Endothelial cell of umbilical vein (primary cell): ENCODE measurements at regions not wholly inside any gene's neighbourhood (a gene's known extent, or its start where the extent isn't known, plus 50 kb on each side); places are given as distances from the start of the nearest gene placed in this dataset.

ENCODE experiments used
- BruUV-seq: library from RNA; stranded (reverse); fragments of 400-500 nt; replicated peaks from 2 replicates; lab custom pipeline; 2021; lab: Mats Ljungman, UMichigan
- CTCF ChIA-PET: fragments of 300-600, 350-600 bp; sonication (Branson Sonifier 250); formaldehyde crosslinking; loops from one replicate; lab custom pipeline; 2021; ENCODE audit warnings: antibody characterized with exemption, inconsistent platforms; lab: Charles Lee
- POLR2A ChIA-PET: fragments of 300-600, 350-600 bp; sonication (Branson Sonifier 250); formaldehyde crosslinking; loops from one replicate; lab custom pipeline; 2021; ENCODE audit warnings: antibody characterized with exemption, inconsistent platforms; lab: Charles Lee
- DNase-seq: peaks from one replicate; pipeline ENCODE4 v3.0.0-alpha.2; 2011; ENCODE audit warnings: low read depth, low spot score
- FAIRE-seq: peaks from 2 replicates; lab custom pipeline; 2011; peaks lifted over from hg19 to GRCh38; lab: Jason Lieb, UNC
- H2AFZ ChIP-seq: 2 replicates; pipeline ENCODE4 v1.6.0; 2012; ENCODE audit warnings: low read depth, low read length, control low read depth, inconsistent platforms
- H3K27ac ChIP-seq: 2 replicates; pipeline ENCODE4 v1.5.1; 2011; ENCODE audit warnings: low read depth, mild to moderate bottlenecking, control low read depth, low read length, moderate library complexity; ENCODE audit not compliant: insufficient read depth
- H3K27me3 ChIP-seq, 2 experiments: 2 replicates each; pipeline versions ENCODE4 v1.6.0 to v1.6.1; 2011; ENCODE audit warnings: low read length in 2 of 2, mixed read lengths in 1 of 2; ENCODE audit not compliant: control insufficient read depth in 2 of 2, insufficient read depth in 2 of 2
- H3K36me3 ChIP-seq, 2 experiments: 2 replicates in 1 of 2; 3 replicates in 1 of 2; pipeline ENCODE4 v1.5.1; 2011; ENCODE audit warnings: low read length in 2 of 2, mild to moderate bottlenecking in 1 of 2, moderate library complexity in 1 of 2; ENCODE audit not compliant: control insufficient read depth in 2 of 2, insufficient read depth in 2 of 2; ENCODE audit errors: extremely low read depth in 1 of 2
- H3K4me1 ChIP-seq: 3 replicates; pipeline ENCODE4 v1.5.1; 2011; ENCODE audit warnings: mild to moderate bottlenecking, low read length; ENCODE audit not compliant: control insufficient read depth, insufficient read depth; ENCODE audit errors: extremely low read depth
- H3K4me2 ChIP-seq: 2 replicates; pipeline ENCODE4 v1.6.1; 2011; ENCODE audit warnings: low read length, control low read depth, mixed read lengths; ENCODE audit not compliant: insufficient read depth
- H3K4me3 ChIP-seq, 3 experiments: fragments of 200-600 bp in 1 of 3; sonication (generic), shearing (Covaris generic) in 1 of 3; replicated peaks in 1 of 3; 2 replicates each; pipeline ENCODE4 v1.5.1; 2011 to 2016; ENCODE audit warnings: control low read depth in 3 of 3, low read length in 3 of 3, mild to moderate bottlenecking in 2 of 3, inconsistent platforms in 1 of 3, low read depth in 1 of 3, moderate library complexity in 1 of 3; ENCODE audit not compliant: insufficient read depth in 1 of 3
- H3K79me2 ChIP-seq: 2 replicates; pipeline ENCODE4 v1.6.0; 2012; ENCODE audit warnings: low read length, inconsistent platforms; ENCODE audit not compliant: control insufficient read depth, insufficient read depth
- H3K9ac ChIP-seq: replicated peaks from 2 replicates; pipeline ENCODE3; 2011; ENCODE audit warnings: low read length, control low read depth; ENCODE audit not compliant: insufficient read depth; ENCODE audit errors: extremely low read depth
- H3K9me1 ChIP-seq: replicated peaks from 3 replicates; pipeline ENCODE4 v1.6.0; 2011; ENCODE audit warnings: mild to moderate bottlenecking, low read length; ENCODE audit not compliant: control insufficient read depth, insufficient read depth; ENCODE audit errors: extremely low read depth
- H3K9me3 ChIP-seq: replicated peaks from 2 replicates; pipeline ENCODE4 v1.5.1; 2012; ENCODE audit warnings: low read length, inconsistent platforms; ENCODE audit not compliant: control insufficient read depth, insufficient read depth
- H4K20me1 ChIP-seq: replicated peaks from 2 replicates; pipeline ENCODE3; 2011; ENCODE audit warnings: mild to moderate bottlenecking, low read length; ENCODE audit not compliant: control insufficient read depth, insufficient read depth; ENCODE audit errors: extremely low read depth
- EZH2 ChIP-seq: IDR thresholded peaks from 2 replicates; pipeline ENCODE4 v1.6.1; 2012; ENCODE audit warnings: borderline replicate concordance, low read depth, mild to moderate bottlenecking, moderate library complexity, low read length, inconsistent platforms; ENCODE audit not compliant: severe bottlenecking
- FOS ChIP-seq: IDR thresholded peaks from 2 replicates; pipeline ENCODE4 v1.6.1; 2011; ENCODE audit warnings: mild to moderate bottlenecking, low read length, moderate library complexity, borderline replicate concordance; ENCODE audit not compliant: insufficient read depth
- GATA2 ChIP-seq: IDR thresholded peaks from 2 replicates; pipeline ENCODE4 v1.7.0; 2011; ENCODE audit warnings: low read depth, mild to moderate bottlenecking, moderate library complexity, mixed read lengths, low read length; ENCODE audit not compliant: insufficient read length, insufficient read depth
- JUN ChIP-seq: IDR thresholded peaks from 2 replicates; pipeline ENCODE4 v1.6.1; 2011; ENCODE audit warnings: borderline replicate concordance, low read depth; ENCODE audit not compliant: insufficient read length, insufficient read depth
- MYC ChIP-seq: IDR thresholded peaks from one replicate; pipeline ENCODE4 v1.6.1; 2011; ENCODE audit warnings: mild to moderate bottlenecking, low read depth, low read length
- POLR2A ChIP-seq: IDR thresholded peaks from 2 replicates; pipeline ENCODE4 v1.6.1; 2012; ENCODE audit warnings: low read depth, mild to moderate bottlenecking, control low read depth, low read length
- POLR2AphosphoS5 ChIP-seq: IDR thresholded peaks from 2 replicates; pipeline ENCODE4 v1.6.1; 2012; ENCODE audit warnings: low read depth, mild to moderate bottlenecking, control low read depth, low read length, moderate library complexity; ENCODE audit not compliant: insufficient read depth
- dilution Hi-C: fragments of 300-500 bp; cut with MboI; formaldehyde crosslinking; loops from one replicate; pipeline ENCODE4 v1.15.0; 2019; ENCODE audit warnings: low sequenced_read_pairs; ENCODE audit not compliant: extremely low pct_ligation_motif_present
- intact Hi-C: fragments of 100-400 bp; cut with micrococcal nuclease; formaldehyde crosslinking; loops from one replicate; pipeline ENCODE4 v1.10.0; 2022
- TF ChIP-seq, protein P1 (sequence below): IDR thresholded peaks from 2 replicates; pipeline ENCODE4 v1.6.1; 2011; ENCODE audit not compliant: insufficient read depth, insufficient read length
- TF ChIP-seq, protein P2 (sequence below), 2 donors: IDR thresholded peaks; 1 replicate in 1 of 2; 2 replicates in 1 of 2; pipeline ENCODE4 v1.5.1; 2011; ENCODE audit warnings: low read length in 2 of 2, mild to moderate bottlenecking in 2 of 2, moderate library complexity in 2 of 2, control low read depth in 1 of 2, inconsistent platforms in 1 of 2, low read depth in 1 of 2; ENCODE audit not compliant: insufficient read depth in 1 of 2; ENCODE audit errors: extremely low read depth in 1 of 2

- Histone ChIP-seq H3K36me3 (no peaks in the 10 kb centered on the region), H3K79me2 (no peaks in the 10 kb centered on the region), H3K9me3 (no peaks in the 10 kb centered on the region), H3K4me1 (no peaks in the 10 kb centered on the region), H3K27me3 (no peaks in the 10 kb centered on the region), H3K4me3 (no peak overlapping the region), H2AFZ (no peak overlapping the region), H4K20me1 (no peaks in the 10 kb centered on the region), H3K27ac (no peak overlapping the region), H3K9ac (no peak overlapping the region), H3K4me2 (no peak overlapping the region), H3K9me1 (no peaks in the 10 kb centered on the region)
- no peak for FAIRE-seq
- ChIA-PET POLR2A (no interaction called here), CTCF (no interaction called here)
- DNase-seq = no peak
- intact Hi-C loops = no loop called here
- TF ChIP-seq GATA2 (no peak), MYC (no peak), POLR2AphosphoS5 (no peak), JUN (no peak), FOS (no peak), EZH2 (no peak)
- TF ChIP-seq, protein P1, sequence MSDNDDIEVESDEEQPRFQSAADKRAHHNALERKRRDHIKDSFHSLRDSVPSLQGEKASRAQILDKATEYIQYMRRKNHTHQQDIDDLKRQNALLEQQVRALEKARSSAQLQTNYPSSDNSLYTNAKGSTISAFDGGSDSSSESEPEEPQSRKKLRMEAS = no peak
- dilution Hi-C loops = no loop called here
- BruUV-seq = no TSS peak
Observed at GRCh38 chr19:31911577-31911976, 433.8 kb upstream of the ZNF507 start.

GRCh38 chr19:31913103-31913661 is 432.2 kb upstream of the ZNF507 start:
- ChIA-PET CTCF (no interaction called here), POLR2A (no interaction called here)
- TF ChIP-seq, protein P2, sequence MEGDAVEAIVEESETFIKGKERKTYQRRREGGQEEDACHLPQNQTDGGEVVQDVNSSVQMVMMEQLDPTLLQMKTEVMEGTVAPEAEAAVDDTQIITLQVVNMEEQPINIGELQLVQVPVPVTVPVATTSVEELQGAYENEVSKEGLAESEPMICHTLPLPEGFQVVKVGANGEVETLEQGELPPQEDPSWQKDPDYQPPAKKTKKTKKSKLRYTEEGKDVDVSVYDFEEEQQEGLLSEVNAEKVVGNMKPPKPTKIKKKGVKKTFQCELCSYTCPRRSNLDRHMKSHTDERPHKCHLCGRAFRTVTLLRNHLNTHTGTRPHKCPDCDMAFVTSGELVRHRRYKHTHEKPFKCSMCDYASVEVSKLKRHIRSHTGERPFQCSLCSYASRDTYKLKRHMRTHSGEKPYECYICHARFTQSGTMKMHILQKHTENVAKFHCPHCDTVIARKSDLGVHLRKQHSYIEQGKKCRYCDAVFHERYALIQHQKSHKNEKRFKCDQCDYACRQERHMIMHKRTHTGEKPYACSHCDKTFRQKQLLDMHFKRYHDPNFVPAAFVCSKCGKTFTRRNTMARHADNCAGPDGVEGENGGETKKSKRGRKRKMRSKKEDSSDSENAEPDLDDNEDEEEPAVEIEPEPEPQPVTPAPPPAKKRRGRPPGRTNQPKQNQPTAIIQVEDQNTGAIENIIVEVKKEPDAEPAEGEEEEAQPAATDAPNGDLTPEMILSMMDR (IDR thresholded peaks at IDR 0.05; ENCODE audit: extremely low read depth in 1 of 2, insufficient read depth in 1 of 2, low read depth in 1 of 2, low read length in 2 of 2) = no peak
- no peak for TF ChIP-seq GATA2
- no peak for TF ChIP-seq POLR2A
- no peak for TF ChIP-seq EZH2
- TF ChIP-seq, protein P1 = no peak
- no peak for TF ChIP-seq POLR2AphosphoS5
- TF ChIP-seq MYC = no peak
- no peak for TF ChIP-seq JUN
- TF ChIP-seq FOS = no peak
- H2AFZ ChIP-seq = no peak overlapping the region
- no TSS peak for BruUV-seq
- no peaks in the 10 kb centered on the region for H3K36me3 ChIP-seq
- no peak overlapping the region for H3K27ac ChIP-seq
- no peaks in the 10 kb centered on the region for H3K79me2 ChIP-seq
- no peaks in the 10 kb centered on the region for H3K4me1 ChIP-seq
- DNase-seq (no peak), FAIRE-seq (no peak)
- dilution Hi-C loops = no loop called here
- no peaks in the 10 kb centered on the region for H4K20me1 ChIP-seq
- H3K4me3 ChIP-seq = no peak overlapping the region
- H3K9ac ChIP-seq = no peak overlapping the region
- intact Hi-C loops = no loop called here
- H3K9me1 ChIP-seq = no peaks in the 10 kb centered on the region
- H3K27me3 ChIP-seq = no peaks in the 10 kb centered on the region
- no peaks in the 10 kb centered on the region for H3K9me3 ChIP-seq
- no peak overlapping the region for H3K4me2 ChIP-seq
